GM12892 (cell line): ENCODE measurements at regions not wholly inside any gene's neighbourhood (a gene's known extent, or its start where the extent isn't known, plus 50 kb on each side); places are given as distances from the start of the nearest gene placed in this dataset.

ENCODE experiments used
- POLR2A ChIP-seq: IDR thresholded peaks from 2 replicates; pipeline ENCODE4 v1.6.1; 2011; ENCODE audit warnings: low read depth, low read length, control low read depth
- POLR2AphosphoS5 ChIP-seq: IDR thresholded peaks from 2 replicates; pipeline ENCODE4 v1.6.1; 2011; ENCODE audit warnings: low read depth, low read length, control low read depth
- TAF1 ChIP-seq: IDR thresholded peaks from 2 replicates; pipeline ENCODE4 v1.6.1; 2011; ENCODE audit warnings: low read depth, mild to moderate bottlenecking, control low read depth, low read length, borderline replicate concordance

DNA sequence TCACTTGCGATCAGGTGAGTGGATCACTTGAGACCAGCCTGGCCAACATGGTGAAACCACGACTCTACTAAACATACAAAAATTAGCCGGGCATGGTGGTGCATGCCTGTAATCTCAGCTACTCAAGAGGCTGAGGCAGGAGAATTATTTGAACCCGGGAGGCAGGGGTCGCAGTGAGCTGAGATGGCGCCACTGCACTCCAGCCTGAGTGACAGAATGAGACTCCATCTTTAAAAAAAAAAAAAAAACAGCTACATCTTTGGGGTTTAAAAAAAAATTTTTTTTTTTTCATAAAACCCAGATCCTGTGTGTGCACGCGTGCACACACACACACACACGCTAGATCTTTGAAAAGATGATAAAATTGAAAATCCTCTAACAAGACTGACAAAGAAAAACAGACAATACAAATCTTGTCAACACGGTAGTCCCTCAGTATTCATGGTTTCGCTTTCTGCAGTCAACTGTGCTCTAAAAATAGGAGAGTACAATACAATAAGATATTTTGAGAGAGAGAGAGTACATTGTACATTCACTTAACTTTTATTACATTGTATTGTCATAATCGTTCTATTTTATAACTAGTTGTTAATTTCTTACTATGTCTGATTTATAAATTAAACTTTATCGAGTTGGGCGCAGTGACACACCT is 295.3 kb upstream of the RGS6 start:
- TF ChIP-seq POLR2AphosphoS5 (no peak), TAF1 (no peak), POLR2A (no peak)
